ENCODE measurements at regions not wholly inside any gene's neighbourhood (a gene's known extent, or its start where the extent isn't known, plus 50 kb on each side); places are given as distances from the start of the nearest gene placed in this dataset.
A peak's percentile ranks its signal among the peaks of the same experiment; 100 is the strongest.

DNA sequence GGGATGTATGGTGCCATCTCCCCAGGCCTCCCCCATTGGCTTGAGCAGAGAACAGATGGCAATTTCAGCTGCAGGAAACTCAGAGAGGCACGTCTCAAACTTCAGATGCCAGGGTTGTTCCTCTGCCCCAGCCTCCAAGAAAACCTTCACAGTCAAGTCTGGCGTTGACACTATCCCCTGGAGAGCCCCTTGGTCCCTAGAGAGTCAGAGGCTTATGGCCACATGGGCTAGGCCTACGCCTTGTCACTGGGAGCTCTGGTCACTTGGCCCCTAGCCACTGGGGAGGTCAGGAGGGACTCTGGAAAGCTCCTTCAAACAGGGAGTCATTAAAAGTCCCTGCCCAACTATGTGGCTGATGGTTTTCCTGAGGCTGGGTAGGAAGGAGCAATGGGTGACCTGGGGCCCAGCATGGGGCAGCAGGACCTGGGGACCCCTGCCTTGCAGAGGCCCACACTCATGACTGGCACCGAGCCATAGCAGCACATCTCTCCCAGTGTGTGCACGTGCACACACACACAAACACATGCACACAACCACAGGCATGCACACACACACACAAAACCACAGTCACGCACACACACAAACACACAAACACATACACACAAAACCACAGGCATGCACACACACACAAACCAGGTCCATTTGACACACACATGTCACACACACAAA lies 144.2 kb downstream of the GADD45G start:
- DNase-seq = no peak

- no peak for DNase-seq
Measured at GRCh38 chr9:89749500-89750116, 144.8 kb downstream of the GADD45G start.

- DNase-seq = peak; percentile 45
Measured at GRCh38 chr9:89750117-89750791, 145.4 kb downstream of the GADD45G start.

GRCh38 chr9:89751079-89751825 lies 146.4 kb downstream of the GADD45G start:
- no peak for DNase-seq

DNA sequence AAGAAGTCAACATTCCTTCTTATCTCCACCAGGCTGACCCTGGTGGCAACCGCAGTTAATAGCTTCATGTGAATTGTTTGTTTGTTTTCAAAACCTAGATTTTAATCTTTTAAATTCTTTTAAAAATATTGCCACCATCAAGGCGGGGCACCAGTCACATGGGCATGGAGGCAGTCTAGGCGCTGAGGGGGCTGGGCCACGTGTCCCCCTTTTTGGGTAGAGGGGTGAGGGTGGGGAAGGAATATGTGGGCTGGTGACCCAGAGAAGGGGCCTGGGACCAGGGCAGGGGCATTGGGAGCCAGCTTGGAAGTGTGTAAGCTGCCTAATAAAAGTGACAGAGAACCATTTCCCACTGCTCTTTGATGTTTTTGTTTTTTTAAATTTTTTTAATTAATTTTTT lies 147.3 kb downstream of the GADD45G start:
- DNase-seq = no peak

DNA sequence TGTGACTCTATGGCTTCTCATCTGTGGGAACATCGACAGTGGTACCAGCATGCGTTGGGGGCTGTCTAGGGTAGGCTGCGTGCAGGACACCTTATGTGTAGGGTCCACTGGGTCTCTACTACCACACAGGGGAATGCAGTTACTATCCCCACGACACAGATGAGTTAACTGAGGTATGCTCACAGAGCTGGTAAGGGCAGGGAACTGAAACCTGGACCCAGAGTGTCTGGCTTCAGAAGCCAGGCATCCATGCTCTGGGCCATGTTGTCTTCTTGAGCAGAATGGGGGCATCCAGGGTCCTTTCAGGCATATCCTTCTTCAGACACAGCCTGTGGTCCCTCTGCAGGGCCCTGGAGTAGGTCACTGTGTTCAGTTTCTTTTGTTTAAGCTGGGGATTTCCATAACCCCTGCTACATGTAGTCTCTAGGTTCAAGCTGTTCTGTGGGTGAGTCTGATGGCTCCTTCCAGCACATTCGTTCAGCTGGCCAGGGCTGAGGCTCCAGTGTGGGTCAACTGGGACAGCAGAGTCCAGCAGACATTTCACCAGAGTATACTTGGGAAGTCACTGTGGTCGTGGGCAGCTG lies 148.8 kb downstream of the GADD45G start:
- DNase-seq = no peak

GRCh38 chr9:89754193-89754592 lies 149.4 kb downstream of the GADD45G start:
- no peak for DNase-seq

- no peak for DNase-seq
Measured at GRCh38 chr9:89755821-89756220, 151.0 kb downstream of the GADD45G start.

GRCh38 chr9:89756891-89757537 lies 152.2 kb downstream of the GADD45G start:
- no peak for DNase-seq

- DNase-seq = no peak
Measured at GRCh38 chr9:89757776-89758528, 153.1 kb downstream of the GADD45G start.

DNA sequence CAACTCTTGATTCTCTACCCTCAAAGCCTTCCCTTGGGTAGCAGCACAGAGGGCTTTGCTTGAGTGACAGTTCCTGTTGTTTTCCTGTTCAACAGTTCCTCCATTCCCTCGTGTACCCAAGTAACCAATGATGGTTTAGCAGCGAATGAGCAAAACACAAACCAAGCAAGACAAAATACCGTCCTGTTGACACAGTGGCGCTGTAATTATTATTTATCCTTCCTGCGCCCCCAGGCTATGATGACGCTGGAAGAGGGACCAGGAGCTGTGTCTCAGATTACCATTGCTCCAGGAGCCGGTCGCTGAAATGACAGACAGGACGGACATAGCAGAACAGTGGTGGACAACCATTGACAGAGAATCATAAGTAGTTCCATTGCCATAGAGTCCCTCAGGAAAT lies 154.8 kb downstream of the GADD45G start:
- peak; percentile 55 for DNase-seq

- DNase-seq = no peak
Measured at GRCh38 chr9:89760123-89760522, 155.3 kb downstream of the GADD45G start.

DNA sequence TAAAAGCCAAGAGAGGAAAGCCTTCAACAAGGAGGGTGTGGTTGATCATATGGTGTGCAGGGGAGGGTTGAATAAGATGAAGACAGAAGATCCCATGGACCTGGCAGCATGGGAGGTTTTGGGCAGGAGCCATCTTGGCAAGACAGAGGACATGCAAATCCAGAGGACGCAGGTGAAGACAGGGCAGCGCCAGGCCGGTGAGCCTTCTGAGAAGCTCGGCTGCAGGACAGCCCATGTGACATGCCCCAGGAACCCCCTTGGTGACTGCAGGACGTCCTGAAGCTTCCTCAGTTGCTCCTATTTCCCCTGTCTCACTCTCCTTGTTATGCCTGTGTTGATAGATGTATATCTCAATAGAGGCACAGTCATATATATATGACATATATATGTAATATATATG lies 159.4 kb downstream of the GADD45G start:
- DNase-seq = no peak

DNA sequence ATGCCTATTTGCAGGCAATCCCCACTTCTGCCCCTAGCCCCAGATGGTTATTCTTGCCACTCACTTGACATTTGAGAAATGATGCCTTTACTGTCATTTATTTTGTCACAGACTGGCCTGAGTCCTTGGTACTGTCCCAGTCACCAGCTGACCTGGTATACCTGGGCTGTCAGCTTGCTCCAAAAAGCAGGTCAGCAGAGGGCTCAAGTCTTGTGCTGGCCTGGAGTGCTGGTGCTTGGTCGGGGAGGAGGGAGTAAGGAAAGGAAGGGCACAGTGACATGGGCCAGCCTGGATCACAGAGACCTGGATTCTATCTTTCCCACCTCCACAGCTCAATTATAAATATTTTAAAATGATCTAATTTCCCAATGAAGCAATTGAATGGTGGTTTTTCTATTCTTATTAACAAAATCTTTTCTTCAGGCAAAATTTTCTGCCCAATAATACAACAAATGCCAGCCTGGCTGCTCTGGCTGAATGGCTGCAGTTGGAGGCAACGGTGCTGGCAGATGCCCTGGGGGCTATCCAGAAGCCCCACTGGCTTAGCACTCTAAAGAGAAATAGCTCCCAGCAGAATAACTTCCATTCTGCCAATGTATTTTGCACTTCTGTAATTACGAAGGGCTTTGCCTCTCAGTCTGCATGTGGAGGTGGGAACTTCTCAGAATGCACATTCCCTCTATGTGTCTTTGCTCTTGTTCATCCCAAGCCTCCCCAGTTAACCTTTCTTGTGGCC lies 160.6 kb downstream of the GADD45G start:
- no peak for DNase-seq

GRCh38 chr9:89766991-89767390 lies 162.2 kb downstream of the GADD45G start:
- DNase-seq = no peak

- no peak for DNase-seq
Measured at GRCh38 chr9:89768051-89768450, 163.2 kb downstream of the GADD45G start.

- DNase-seq = no peak
Measured at GRCh38 chr9:89768650-89769071, 163.8 kb downstream of the GADD45G start.

DNA sequence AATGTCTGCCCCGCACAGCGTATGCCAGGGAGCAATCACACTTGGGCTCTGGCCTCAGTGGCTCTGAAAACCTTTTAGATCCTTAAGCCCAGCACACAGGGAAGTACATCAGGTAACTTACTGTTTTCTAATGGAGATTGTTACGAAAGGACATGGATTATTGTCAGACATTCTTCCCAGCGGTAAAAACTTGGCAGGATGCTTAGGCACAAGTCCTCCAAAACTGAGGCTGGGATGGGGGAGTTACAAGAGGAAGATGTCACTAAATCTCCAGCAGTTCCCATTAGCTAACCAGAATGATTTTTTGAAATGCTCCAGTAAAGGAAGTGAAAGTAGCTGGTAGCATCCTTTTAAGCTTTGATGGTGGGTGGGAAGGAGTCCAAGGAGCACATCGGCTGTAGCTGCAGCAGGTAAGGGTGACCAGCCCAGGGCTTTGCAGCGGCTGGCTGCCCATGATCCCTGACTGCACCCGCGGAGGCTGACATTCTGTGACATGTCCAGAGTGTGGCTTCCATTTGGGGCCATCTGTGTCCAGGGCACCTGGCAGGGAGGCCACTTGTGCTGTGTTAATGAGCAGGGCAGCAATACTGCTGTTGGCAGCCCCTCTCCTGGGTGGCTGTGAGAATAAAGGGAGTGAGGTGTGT lies 165.8 kb downstream of the GADD45G start:
- no peak for DNase-seq

GRCh38 chr9:89771205-89771604 lies 166.4 kb downstream of the GADD45G start:
- no peak for DNase-seq

DNA sequence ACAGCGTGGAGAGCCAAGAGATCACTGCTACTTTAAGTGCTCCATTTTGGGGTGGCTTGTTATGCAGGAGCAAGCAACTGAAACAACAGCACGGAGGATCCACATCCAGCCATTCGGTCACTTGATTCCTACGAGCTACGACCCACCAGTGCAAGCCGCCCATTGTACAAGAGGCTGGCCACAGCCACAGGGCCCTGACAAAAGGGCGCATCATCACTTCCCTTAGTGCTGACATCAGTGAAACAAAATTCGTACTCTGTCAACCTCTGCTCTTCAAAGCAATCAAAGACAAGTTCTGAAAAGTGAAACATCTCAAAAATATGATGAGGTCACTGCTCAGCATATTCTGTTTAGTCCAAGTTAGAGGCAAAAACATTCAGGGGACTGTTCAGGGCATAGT lies 168.4 kb downstream of the GADD45G start:
- no peak for DNase-seq
